ENCODE measurements at regions not wholly inside any gene's neighbourhood (a gene's known extent, or its start where the extent isn't known, plus 50 kb on each side); places are given as distances from the start of the nearest gene placed in this dataset.

DNA sequence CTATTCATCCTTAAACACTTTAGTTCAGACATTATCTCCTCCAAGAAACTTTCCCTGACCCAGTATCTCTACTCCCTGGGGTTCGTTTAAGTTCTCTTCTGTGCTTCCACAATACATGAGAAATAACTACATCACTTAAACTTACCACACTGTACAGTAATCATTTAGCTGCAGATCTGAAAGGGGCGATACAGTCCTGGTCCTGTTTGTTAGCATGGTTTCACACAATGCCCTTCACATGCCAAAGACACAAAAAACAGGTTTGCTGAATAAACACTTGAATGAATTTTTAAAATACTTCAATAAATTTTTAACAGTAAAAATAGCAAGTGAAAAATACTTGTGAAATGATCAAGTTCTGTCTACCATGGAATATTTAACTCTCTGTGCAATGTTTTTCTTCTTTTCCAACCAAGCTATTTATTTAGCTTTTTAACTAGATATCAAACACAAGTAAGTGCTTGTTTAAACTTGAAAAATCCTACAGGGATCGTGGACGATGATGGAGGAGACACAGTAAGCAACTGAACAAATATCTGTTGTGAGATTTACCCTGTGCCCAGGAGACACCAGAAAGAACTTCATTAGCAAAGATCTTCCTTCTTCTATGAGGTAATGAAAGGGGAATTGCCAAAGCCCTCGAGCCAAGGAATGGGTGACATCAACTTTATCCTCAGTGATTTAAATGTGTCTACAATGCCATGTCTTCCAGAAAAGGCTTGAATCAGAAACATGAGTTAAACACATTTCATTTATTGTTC is 255.6 kb upstream of the GRIP1 start:
- TF ChIP-seq, protein P1, sequence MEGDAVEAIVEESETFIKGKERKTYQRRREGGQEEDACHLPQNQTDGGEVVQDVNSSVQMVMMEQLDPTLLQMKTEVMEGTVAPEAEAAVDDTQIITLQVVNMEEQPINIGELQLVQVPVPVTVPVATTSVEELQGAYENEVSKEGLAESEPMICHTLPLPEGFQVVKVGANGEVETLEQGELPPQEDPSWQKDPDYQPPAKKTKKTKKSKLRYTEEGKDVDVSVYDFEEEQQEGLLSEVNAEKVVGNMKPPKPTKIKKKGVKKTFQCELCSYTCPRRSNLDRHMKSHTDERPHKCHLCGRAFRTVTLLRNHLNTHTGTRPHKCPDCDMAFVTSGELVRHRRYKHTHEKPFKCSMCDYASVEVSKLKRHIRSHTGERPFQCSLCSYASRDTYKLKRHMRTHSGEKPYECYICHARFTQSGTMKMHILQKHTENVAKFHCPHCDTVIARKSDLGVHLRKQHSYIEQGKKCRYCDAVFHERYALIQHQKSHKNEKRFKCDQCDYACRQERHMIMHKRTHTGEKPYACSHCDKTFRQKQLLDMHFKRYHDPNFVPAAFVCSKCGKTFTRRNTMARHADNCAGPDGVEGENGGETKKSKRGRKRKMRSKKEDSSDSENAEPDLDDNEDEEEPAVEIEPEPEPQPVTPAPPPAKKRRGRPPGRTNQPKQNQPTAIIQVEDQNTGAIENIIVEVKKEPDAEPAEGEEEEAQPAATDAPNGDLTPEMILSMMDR (IDR thresholded peaks at IDR 0.05), result no peak
- no peak for TF ChIP-seq POLR2AphosphoS5 (IDR thresholded peaks at IDR 0.05)

Data from breast epithelium (tissue), 3 donors.